NCI-H187 treated with DMSO at 0.1 percent for 48 hours (cell line): ENCODE measurements at regions not wholly inside any gene's neighbourhood (a gene's known extent, or its start where the extent isn't known, plus 50 kb on each side); places are given as distances from the start of the nearest gene placed in this dataset.
"Not testable (repeated sequence)": the region's sequence is repeated elsewhere in the genome, so short reads cannot be mapped to it uniquely, and the experiment has no call there.

Source experiments
- DNase-seq: peaks from one replicate; lab custom pipeline; 2025; lab: John Stamatoyannopoulos, UW

DNA sequence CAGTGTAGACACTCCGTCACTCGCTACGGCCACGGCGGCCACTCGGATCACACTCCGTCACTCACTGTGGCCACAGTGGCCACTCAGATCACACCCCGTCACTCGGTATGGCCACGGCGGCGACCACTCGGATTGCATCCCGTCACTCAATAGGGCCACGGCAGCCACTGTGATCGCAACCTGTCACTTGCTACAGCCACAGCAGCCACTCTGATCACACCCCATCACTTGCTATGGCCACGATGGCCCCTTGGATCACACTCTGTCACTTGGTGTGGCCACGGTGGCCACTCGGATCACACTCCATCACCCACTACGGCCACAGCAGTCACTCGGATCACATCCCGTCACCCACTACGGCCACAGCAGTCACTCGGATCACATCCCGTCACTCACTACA is 175.3 kb downstream of the LAT start:
- DNase-seq: not testable (repeated sequence)

GRCh38 chr16:29159603-29160002 is 174.8 kb downstream of the LAT start:
- not testable (repeated sequence) for DNase-seq

- DNase-seq: no peak
Observed at GRCh38 chr16:29158785-29159184, 173.9 kb downstream of the LAT start.

DNA sequence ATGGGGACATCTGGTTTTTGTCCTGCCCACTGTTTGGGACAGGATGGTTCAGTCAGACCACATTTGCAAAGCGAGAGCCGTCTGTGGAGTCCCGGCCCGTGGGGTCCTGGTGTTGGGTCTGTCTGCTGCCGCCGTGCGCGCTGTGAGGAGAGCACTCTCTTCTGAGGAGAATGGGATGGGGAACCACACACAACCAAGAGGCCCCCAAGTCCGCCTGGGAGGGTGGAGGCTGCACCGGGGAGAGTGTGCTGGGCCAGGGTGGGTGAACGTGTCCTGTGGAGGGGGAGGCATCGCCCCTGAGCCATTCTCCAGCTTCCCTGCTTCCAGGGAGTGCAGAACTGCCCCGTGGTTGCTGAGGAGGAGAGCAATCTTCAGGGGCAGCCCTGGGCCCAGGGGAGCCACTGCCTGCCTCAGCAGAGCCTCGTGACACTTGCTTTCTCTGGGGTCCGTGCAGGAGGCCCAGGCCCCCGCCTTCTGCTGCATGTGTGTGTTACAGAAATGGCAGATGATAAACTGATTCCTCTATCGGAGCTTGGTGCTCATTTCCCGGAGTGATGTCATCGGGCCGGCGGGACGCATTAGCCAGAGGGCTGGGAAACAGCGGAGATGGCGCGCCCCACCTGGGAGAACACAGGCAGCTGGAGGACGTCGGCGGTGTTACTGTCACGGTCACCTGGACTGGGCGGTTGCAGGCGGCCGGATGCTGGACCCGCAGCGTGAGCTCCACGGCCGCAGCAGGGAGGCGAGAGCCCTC is 173.4 kb downstream of the LAT start:
- not testable (repeated sequence) for DNase-seq

DNA sequence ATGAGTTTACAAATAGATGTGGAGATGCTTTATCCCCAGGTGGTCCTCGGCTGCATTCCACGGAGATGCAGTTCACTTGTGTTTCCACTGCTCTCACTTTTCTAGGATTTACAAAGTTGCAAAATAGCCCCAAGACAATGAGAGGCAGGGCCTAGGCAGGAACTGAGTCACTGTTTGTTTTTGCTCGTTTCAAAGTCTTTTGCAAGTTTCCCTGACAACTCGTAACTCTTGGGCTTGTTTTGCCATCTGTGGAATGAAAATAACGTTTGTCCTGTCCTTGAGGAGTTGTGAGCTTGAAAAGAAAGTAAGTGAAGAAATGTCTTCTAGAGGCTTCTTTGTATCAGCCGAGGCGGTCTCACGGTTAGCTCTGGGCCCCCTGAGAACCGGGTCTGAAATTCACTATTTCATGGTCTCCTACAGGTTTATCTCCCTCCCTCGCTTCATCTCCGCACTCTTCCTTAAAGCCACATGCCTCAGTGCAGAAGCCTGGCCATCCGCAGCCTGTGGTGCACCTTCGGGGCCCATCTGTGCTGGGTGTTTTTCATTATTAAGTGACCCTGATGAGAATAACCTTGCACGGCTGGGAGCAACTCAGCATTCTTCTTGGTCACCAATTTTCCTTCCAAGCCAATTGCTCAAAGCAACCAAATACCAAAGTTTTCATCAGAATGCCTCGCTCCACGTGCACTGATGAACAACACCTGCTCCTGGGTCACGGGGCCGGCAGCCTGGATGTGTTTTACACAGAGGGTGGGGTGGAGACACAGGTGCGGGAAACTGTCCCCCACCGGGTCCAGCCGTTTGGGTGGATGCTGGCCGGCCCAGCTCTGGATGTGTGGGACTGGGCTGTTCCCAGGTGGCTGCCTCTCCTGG is 172.4 kb downstream of the LAT start:
- DNase-seq: not testable (repeated sequence)

- DNase-seq: no peak
Observed at GRCh38 chr16:29156511-29156910, 171.7 kb downstream of the LAT start.

DNA sequence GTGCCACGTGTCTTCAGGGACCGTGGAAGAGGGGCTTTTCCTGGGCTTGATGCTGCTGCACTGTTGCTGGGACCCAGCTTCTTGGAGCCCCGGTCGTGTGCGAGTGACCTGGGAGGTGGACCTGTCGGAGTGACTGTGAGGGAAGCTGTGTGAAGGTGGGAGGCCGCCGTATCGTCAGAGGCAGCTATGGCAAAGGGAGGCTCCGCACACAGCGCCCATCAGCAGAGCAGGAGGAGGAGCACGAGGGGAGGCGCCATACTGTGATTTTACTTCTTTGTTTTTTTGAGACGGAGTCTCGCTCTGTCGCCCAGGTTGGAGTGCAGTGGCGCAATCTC is 171.0 kb downstream of the LAT start:
- not testable (repeated sequence) for DNase-seq

- not testable (repeated sequence) for DNase-seq
Observed at GRCh38 chr16:29155131-29155865, 170.4 kb downstream of the LAT start.

- DNase-seq: no peak
Observed at GRCh38 chr16:29154676-29155121, 169.8 kb downstream of the LAT start.

DNA sequence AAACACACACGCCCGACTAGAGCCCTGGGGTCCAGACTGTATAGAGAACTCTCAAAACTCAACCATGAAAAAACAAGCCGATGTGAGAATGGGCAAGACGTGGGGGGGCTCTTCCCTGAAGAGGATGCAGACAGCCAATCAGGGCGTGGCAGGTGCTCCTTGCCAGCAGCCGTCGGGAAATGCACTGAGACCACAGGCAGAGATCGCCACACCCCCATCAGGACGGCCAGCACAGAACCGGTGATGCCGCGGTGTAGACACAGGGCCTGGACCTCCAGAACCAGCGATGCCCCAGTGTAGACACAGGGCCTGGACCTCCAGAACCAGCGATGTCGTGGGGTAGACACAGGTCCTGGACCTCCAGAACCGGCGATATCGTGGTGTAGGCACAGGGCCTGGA is 169.2 kb downstream of the LAT start:
- DNase-seq: no peak

DNA sequence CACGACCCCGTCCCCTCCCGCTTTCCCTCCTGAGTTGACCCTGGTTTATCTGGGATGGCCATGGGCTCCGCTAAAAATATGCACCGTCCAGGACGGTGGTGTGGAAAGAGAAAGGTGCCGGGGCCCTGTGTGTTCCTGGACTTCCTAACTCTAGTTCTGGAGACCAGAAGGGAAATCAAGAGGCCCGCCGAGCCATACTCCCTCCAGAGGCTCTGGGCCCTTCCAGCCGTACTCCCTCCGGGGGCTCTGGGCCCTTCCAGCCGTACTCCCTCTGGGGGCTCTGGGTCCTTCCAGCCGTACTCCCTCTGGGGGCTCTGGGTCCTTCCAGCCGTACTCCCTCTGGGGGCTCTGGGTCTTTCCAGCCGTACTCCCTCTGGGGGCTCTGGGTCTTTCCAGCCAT is 168.5 kb downstream of the LAT start:
- not testable (repeated sequence) for DNase-seq

DNA sequence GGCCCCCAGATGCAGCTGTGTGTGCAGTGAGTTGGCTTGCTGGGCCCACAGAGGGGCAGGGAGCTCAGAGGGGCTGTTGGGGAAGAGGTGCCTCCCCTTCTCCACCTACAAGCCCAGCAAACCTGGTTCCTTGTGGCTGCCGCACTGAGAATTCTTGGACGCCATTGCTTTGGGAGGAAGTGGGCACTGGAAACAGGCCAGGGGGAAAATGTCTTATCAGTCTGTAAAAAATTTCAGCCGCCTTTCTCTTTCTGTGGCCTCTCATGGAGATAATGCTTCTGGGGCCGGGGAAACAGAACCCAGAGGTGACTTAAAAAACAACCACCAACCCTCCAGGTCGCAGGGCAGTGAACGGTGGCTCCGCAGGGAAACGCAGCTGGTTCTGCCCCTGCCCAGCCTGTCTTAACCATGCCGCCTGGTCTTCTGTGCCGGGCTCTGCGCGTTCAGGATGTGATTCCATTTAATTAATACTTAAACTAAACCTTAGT is 167.7 kb downstream of the LAT start:
- not testable (repeated sequence) for DNase-seq

DNA sequence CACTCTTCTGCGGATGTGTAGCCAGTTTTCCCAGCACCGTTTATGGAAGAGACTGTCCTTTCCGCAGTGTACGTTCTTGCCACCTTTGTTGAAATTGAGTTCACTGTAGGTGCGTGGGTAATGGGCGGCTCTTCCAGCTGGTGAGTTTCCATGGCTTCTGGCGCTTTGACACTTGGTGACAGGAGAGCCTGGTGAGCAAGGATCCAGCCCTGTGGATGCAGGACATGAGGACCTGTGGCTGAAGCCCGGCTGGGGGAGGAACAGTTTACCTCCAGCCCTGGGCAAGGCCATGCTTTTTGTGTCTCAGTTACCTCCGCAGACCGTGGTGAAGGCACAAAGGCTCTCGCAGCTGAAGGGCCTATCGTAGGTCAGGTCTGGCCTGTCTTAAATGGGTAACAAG is 166.5 kb downstream of the LAT start:
- DNase-seq: no peak

DNA sequence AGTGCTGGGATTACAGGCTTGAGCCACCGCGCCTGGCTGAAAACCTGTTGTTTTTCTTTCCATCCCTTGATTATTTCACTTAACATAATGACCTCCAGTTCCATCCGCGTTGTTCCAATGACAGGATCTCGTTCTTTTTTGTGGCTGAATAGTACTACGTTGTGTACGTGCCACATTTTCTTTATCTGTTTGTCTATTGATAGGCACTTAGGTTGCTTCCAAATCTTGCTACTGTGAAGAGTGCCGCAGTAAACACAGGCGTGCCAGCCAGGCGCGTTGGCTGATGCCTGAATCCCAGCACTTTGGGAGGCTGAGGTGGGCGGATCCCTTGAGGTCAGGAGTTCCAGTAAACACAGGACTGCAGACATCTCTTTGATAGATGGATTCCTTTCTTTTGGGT is 165.1 kb downstream of the LAT start:
- DNase-seq: not testable (repeated sequence)

DNA sequence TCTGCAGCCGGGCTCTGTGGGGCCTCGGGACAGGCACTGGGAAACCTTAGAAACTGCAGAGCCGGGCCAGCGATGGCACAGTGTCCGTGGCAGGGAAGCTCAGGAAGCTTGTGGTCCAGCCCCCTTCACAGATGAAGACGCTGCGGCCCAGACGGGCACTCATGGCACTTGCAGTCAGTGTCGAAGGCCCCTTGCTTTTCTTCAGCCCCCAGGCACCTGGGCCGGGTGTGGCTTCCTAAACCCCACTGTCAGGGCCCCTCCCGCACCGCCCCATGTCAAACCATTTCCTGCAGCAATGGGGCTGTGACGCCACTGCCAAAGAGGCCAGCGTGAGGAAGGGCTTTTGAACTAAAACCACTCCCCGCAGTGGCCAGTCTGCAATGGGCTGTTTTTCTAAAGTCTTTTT is 164.0 kb downstream of the LAT start:
- DNase-seq: no peak

DNA sequence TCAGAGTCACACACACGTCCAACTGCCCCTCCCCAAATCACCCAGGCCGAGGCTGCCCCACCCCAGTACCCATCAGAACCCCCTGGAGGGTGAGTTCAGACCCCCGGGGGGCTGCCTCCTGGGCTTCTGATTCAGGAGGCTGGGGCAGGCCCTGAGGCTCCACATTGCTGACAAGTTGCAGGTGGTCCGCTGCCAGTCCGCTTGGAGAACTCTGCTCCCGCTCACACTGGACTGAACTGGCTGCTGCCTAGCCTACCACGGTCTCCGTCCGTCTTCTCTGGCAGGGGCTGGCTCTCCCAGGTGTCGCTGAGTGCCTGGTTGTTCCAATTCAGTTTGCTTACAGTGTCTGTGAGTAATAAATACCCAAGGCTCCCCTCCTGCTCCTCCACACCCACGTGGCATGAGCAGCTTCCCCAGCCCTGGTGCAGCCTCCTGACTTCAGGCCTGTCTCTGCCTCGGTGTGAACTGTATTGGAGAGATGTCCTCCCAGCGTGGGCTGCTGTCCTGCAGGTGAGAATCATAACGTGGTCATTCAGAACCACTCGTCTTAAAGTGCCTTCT is 163.4 kb downstream of the LAT start:
- DNase-seq: no peak

DNA sequence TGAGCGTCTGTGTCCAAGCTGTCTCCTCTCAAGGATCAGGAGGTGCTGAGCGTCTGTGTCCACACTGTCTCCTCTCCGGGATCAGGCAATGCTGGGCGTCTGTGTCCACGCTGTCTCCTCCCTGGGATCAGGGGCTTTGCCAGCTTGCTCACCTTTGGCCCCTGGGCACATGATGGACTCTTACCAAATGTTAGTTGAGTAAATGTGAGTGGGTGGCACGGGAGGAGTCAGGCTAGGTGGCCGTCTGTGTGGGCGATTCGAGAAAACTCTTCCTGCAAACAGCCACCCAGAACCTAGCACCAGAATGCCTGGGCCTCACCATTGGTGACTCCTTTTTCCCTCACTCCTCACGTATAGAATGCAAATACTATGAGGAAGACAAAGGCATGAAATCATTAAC is 162.9 kb downstream of the LAT start:
- not testable (repeated sequence) for DNase-seq

DNA sequence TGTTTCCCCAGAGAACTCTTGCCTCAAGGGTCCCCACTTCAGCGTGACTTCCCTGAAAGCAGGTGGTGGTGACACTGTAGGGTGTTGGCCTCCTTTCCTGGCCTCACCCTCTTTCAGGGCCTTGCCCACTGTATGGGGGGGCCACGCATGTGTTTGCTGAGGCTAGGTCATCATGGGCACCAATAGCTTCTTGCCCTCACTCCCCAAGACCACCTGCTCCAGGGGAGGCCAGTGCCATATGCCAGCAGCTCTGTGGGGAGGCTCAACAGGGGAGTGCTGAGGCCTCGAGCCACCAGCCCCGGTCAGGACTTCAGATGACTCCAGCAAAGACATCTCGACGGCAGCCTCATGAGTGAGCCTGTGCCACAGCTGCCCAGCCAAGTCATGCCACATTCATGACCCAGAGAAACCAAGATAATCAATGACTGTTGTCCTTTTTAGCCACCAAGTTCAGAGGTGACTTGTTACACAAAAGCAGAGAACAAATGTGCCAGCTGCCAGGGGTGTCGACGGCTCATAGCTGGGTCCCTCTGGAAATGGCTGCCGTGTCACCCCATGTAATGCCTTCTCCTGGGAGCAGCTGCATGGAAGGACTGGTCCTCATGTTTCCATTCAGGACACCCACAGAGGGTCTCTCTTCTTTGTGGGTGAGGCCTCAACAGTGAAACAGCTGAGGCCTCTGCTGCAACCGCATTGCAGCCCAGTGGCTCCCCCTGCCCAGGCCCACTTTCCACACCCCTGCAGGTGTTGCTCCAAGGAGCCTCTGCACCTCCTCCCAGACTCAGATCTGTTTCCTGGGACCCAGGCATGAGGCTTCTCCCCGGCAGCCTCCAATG is 162.2 kb downstream of the LAT start:
- DNase-seq: not testable (repeated sequence)

GRCh38 chr16:29146266-29146665 is 161.4 kb downstream of the LAT start:
- DNase-seq: no peak

- DNase-seq: not testable (repeated sequence)
Observed at GRCh38 chr16:29145486-29146225, 160.8 kb downstream of the LAT start.
